ENCODE measurements at regions not wholly inside any gene's neighbourhood (a gene's known extent, or its start where the extent isn't known, plus 50 kb on each side); places are given as distances from the start of the nearest gene placed in this dataset.

GRCh38 chr6:25112322-25112773 is 166.8 kb upstream of the CARMIL1 start:
- DNase-seq (ENCODE audit: low spot score): no peak
- in situ Hi-C loops (cut with MboI; ENCODE audit: low sequenced_read_pairs, unreplicated experiment): no loop called here
- TF ChIP-seq CTCF (IDR thresholded peaks at IDR 0.05; ENCODE audit: borderline replicate concordance, control extremely low read depth, extremely low read depth, insufficient read depth, missing control alignments): no peak

- in situ Hi-C loops (cut with MboI; ENCODE audit: low sequenced_read_pairs, unreplicated experiment): no loop called here
- DNase-seq (ENCODE audit: low spot score): no peak
- TF ChIP-seq CTCF (IDR thresholded peaks at IDR 0.05; ENCODE audit: borderline replicate concordance, control extremely low read depth, extremely low read depth, insufficient read depth, missing control alignments): no peak
These were observed 165.7 kb upstream of the CARMIL1 start for GRCh38 chr6:25113436-25113835.

GRCh38 chr6:25118038-25118437 is 161.1 kb upstream of the CARMIL1 start:
- no peak for TF ChIP-seq CTCF (IDR thresholded peaks at IDR 0.05; ENCODE audit: borderline replicate concordance, control extremely low read depth, extremely low read depth, insufficient read depth, missing control alignments)
- in situ Hi-C loops (cut with MboI; ENCODE audit: low sequenced_read_pairs, unreplicated experiment): no loop called here
- no peak for DNase-seq (ENCODE audit: low spot score)

- in situ Hi-C loops (cut with MboI; ENCODE audit: low sequenced_read_pairs, unreplicated experiment): no loop called here
- no peak for DNase-seq (ENCODE audit: low spot score)
- no peak for TF ChIP-seq CTCF (IDR thresholded peaks at IDR 0.05; ENCODE audit: borderline replicate concordance, control extremely low read depth, extremely low read depth, insufficient read depth, missing control alignments)
These were observed 158.0 kb upstream of the CARMIL1 start for GRCh38 chr6:25121186-25121585.

- in situ Hi-C loops (cut with MboI; ENCODE audit: low sequenced_read_pairs, unreplicated experiment): no loop called here
- TF ChIP-seq CTCF (IDR thresholded peaks at IDR 0.05; ENCODE audit: borderline replicate concordance, control extremely low read depth, extremely low read depth, insufficient read depth, missing control alignments): no peak
- no peak for DNase-seq (ENCODE audit: low spot score)
These were observed 157.2 kb upstream of the CARMIL1 start for GRCh38 chr6:25122001-25122400.

- DNase-seq (ENCODE audit: low spot score): no peak
- in situ Hi-C loops (cut with MboI; ENCODE audit: low sequenced_read_pairs, unreplicated experiment): no loop called here
- TF ChIP-seq CTCF (IDR thresholded peaks at IDR 0.05; ENCODE audit: borderline replicate concordance, control extremely low read depth, extremely low read depth, insufficient read depth, missing control alignments): no peak
These were observed 156.4 kb upstream of the CARMIL1 start for GRCh38 chr6:25122622-25123237.
